T-helper 2 cell treated with Interferon-gamma antibody and Interleukin-4, amounts not matched to agents 100 ng/mL and 5 ng/mL, for 36 hours (primary cell): ENCODE measurements at regions not wholly inside any gene's neighbourhood (a gene's known extent, or its start where the extent isn't known, plus 50 kb on each side); places are given as distances from the start of the nearest gene placed in this dataset.
"Not testable (repeated sequence)": the region's sequence is repeated elsewhere in the genome, so short reads cannot be mapped to it uniquely, and the experiment has no call there.

Experiments
- intact Hi-C: fragments of 100-400 bp; cut with micrococcal nuclease; formaldehyde crosslinking; loops from one replicate; pipeline ENCODE4 v1.15.1; 2023

DNA sequence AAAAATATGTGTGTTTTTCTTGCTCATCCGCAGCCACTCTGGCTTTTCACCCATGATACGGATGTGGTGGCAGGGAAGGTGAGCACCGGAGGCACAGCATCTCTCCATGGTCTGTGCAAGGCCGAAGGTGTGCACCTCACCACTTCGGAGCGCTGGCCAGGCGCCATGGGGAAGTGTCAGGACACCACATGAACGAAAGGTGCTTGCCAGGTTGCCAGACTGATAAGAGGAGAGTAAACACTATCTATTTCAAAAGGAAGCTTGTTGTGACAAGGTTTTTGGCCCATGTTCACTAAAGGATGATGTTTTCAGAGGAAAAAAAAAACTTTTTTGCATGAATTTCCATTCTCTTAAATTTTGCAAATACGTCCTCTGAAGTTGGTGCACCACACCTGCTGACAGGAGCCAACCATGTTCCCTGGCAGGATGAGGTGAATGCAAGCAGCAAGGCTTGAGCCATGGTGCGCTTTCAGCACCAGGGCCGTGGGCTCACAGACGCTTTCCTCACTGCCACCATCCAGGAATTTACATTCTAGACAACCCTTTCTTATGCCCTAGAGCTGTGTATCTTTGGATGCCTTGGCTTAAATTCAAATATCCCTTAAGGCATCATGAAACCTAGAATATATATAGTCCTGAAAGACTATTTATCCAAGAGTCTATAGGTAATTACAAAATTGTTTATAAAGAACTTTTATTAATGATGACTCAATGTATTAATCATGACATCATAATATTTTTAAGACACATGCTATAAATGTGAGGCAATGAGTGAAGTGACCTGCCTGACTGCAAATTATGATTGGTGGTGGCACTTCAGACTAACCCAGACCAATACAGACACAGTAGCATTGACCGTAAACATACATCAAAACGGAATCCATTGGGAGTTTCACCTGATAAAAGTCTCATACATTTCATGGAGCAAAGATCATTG lies 234.5 kb downstream of the TFAP2A start:
- intact Hi-C loops, result no loop called here

DNA sequence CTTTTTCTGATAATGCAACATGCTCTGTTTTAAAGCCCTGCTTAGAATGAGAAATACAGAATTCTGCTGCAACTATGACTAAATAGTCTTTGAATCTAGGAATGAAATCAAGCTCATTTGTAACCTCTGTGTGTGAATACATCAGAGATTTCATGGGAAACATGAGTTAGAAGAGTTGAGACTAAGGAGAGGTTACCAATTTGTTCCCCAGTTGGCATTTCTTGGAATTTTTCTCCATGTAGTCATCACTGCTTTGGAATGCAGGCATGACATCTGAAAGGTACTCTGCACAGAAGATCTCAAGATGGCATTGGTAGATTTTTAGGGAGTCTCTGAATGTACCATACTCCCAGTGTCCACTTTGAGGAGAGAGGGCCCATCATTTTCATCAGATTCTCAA lies 237.2 kb downstream of the TFAP2A start:
- intact Hi-C loops, result no loop called here

DNA sequence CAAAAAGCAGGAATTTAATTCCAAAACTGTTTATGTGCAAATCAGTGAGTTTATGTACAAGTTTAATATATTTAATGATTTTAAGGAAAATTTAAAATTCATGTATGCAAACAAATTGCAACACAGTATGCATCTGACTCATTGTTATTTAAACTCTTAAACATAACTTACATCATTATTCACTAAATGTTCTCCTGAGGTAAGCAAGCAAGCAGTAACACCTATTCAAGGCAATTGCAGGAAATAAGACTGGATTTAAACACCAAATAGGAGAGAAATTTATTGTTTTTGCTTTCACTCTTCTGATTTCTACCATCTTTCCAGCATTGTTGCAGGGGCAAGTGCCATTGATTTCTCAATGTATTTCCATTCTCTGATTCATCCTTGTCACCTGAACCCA lies 239.5 kb downstream of the TFAP2A start:
- intact Hi-C loops, result no loop called here

DNA sequence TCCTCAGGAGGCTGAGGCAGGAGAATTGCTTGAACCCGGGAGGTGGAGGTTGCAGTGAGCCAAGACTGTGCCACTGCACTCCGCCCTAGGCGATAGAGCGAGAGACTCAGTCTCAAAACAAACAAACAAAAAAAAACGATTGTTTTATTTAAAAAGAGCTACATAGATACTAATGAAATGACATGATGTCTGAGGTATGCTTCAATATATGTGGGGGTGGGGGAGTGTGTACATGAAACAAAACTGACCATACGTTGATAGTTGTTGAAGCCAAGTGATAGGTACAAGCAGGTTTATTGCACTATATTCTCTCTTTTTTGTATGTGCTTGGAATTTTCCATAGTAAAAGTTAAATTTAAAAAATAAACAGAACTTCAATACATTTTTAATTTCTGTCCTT lies 240.1 kb downstream of the TFAP2A start:
- intact Hi-C loops, result no loop called here

DNA sequence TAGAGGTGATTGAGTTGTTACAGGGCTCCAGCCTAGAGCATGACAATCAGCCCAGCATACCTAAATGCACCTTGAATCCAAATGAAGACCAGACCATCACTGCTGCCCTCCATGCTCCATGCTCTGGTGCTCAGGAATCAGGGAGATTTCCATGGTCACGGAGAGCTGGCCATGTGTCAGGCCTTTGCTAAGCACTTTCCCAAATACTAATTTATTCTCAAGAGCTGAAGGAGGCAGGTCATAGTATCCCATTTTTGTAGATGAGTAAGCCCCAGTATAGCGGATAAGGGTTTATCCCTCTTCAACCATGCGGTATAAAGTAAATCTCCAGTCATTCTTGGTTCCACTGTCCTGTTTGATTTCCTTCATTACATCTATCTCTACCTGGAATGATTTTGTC lies 240.8 kb downstream of the TFAP2A start:
- intact Hi-C loops, result no loop called here

DNA sequence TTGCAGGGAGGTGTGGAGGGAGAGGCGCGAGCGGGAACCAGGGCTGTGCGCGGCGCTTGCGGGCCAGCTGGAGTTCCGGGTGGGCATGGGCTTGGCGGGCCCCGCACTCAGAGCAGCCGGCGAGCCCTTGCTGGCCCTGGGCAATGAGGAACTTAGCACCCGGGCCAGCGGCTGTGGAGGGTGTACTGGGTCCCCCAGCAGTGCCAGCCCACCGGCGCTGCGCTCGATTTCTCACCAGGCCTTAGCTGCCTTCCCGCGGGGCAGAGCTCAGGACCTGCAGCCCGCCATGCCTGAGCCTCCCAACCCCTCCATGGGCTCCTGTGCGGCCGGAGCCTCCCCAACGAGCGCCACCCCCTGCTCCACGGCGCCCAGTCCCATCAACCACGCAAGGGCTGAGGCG lies 243.2 kb downstream of the TFAP2A start:
- intact Hi-C loops, result not testable (repeated sequence)

DNA sequence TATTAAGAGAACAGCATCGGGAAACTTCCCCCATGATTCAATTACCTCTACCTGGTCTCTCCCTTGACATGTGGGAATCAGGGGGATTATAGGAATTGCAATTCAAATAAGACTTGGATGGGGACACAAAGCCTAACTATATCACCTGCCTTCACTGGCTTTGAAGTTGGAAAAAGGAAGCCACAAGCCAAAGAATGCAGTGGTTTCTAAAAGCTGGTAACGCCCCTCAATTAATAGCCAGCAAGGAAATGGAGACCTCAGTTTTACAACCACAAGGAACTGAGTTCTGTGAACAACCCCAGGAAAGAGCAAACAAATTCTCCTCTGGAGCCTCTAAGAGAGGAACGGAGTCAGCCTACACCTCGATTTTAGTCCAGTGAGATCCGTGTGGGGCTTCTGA lies 244.1 kb downstream of the TFAP2A start:
- intact Hi-C loops, result no loop called here

DNA sequence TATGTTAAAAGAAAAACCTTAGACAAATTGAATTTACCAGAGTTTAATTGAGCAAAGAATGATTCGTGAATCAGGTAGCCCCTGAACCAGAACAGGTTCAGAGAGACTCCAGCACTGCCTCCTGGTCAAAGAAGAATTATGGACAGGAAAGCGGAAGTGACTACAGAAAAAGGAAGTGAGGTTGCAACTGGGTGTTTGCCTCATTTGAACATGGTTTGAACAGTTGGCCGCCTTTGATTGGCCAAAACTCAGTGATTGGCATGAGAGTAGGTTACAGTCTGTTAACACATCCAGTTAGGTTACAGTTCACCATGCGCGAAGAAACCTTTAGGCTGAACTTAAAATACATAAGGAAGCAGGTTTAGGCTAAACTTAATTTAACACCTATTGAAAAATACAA lies 248.8 kb downstream of the TFAP2A start:
- intact Hi-C loops, result no loop called here

DNA sequence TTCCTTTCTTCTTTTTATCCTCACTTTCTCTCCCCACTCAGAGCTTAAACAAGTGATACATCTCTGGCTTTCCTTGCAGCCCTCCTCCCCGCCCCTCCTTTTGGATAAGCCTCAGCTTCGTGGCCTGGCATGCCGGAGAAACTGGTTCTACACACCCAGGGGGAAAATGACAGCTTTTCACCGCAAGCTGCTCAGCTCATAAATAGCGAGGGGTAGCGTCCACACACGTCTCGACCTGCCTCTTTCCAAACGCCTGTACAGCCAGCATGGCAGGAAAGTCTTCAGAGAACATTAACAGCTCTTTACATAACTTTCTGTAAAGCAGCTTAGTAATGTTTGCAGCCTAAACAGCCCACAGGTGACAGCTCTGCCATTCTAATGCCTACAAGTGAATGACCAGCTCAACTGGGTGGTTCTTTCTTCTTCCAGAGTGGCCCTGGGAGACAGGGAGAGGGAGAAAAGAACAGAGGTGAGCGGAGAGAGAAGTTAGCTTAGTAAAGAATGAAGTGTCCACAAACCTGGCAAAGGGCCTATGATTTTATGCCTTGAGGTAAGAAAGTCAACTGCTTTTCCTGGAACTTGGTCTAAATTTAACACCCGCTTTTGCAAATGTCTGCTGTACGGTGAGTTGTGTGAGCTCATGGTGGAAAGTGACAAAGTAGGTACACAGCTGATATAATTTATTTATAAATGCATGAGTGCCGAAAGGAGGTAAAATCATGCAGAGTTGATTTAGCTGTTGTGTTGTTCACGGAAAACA lies 251.5 kb downstream of the TFAP2A start:
- intact Hi-C loops, result no loop called here

DNA sequence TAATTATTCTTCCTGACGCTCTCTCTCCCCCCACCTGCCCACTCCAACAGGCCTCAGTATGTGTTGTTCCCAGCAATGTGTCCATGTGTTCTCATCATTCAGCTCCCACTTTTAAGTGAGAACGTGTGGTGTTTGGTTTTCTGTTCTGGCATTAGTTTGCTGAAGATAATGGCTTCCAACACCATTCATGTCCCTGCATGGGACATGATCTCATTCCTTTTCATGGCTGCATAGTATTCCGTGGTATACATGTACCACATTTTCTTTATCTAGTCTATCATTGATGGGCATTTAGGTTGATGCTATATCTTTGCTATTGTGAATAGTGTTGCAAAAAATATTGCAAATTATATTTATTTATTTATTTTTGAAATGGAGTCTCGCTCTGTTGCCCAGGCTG lies 258.0 kb downstream of the TFAP2A start:
- intact Hi-C loops, result no loop called here

DNA sequence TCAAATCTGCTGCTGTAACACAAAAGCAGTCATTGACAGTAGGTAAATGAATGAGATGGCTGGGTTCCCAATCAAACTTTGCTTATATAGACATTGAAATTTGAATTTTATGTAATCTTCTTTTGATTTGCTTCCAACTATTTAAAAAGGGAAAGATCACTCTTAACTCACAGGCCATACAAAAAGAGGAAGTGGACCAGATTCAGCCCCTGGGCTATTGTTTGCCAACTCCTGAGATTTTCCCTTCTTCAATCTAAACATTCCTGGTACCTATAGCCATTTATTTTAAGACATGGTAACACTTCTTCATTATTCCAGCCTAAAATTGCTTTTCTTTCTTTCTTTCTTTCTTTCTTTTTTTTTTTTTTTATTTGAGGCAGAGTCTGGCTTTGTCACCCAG lies 260.6 kb downstream of the TFAP2A start:
- intact Hi-C loops, result no loop called here

DNA sequence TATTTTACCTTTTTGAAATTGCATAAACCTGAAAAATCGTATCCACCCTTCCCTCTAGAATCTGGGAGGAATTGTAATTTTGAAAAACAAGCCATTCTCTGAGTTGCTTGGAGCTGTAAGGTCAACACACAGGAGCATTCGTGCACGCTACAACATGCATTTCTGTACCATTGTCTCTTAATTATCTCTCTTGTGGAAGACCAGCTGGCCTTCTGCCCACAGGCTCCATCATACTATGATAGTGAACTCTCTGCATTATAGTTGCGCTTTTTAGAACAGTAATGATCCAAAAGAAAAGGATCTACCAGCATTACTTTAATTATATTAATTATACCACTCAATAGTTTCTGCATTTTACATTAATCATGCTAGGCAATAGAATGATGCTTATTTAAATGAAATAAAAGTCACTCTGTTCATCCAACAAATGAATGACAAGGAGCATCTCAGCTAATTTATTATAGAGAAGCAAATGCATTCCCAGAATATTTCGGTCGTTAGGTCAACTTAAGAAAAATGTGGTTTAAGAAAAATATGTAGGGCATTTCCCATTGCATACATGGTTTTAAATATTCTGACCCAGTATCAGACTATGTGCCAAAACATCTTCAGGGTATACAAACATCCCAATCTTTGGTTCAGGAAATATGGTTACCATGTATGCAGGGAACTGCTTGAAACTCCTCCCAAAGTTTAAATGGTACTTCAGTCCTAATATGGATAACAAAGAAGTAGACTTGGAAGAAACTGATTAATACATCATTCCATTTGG lies 263.5 kb downstream of the TFAP2A start:
- intact Hi-C loops, result no loop called here

DNA sequence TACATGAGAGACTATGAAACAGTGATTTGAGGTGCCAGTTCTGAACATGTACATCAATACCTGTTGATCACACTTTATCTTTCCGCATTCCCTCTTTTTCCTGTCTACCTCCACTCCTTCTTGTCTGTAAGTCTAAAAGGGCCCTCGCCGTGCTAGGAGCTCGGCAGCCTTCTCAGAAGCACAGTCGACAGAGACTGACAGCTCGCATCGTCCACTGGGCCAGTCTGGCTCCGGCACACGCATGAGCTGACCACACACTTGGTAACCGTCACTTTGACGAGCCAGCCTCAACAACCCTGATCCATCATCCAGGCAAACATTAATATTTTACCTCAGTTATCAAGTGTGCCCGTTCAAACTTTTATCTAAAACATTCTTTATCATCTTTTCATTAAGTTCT lies 265.3 kb downstream of the TFAP2A start:
- intact Hi-C loops, result no loop called here

DNA sequence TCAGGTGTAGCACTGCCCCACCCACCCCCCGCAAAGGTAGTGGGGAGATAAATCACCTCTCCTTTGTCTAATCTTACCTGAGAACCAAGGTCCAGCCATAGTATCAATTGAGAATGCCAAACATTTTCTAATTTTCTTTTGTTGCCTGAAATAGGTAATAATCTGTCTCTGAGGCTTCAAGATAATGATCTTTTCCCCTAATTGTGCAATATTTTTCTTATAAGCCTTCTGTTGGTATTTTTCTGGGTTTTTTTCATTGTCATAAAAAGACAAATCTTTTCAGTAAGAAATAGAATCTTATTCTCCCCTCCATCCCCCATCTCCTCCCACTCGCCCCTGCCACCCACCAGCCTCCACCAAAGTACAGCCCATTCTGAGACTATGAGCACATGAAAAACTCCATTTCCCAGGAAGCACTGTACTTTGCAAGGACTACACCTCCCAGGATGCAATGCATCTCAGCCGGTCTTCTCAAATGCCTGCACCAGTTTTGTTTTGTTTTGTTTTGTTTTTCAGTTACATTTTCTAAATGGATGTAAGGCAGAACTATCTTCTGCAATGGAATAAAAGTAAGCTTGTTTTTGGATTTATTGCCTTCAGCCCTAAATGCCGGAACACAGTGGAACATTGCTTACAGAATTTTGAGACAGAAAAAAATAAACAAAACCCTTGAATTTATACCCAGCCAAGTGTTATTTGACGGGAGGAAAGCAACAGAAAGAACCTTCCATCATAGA lies 268.0 kb downstream of the TFAP2A start:
- intact Hi-C loops, result no loop called here

DNA sequence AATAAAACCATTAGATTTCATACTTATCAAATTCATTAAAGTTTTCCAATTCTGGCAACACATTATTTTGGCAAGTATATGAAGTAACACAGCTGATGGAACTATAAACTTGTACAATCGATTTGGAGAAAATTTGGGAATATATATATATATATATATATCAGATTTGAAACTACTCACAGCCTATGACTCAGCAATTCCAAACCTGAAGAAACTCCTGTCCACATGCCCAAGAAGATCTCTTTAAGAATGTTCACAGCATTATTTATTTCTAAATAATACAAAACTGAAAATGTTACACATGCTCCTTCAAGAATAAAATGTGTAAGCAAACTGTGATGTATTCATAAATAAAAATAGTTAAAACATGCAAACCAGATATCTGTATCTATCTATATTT lies 270.1 kb downstream of the TFAP2A start:
- intact Hi-C loops, result no loop called here

DNA sequence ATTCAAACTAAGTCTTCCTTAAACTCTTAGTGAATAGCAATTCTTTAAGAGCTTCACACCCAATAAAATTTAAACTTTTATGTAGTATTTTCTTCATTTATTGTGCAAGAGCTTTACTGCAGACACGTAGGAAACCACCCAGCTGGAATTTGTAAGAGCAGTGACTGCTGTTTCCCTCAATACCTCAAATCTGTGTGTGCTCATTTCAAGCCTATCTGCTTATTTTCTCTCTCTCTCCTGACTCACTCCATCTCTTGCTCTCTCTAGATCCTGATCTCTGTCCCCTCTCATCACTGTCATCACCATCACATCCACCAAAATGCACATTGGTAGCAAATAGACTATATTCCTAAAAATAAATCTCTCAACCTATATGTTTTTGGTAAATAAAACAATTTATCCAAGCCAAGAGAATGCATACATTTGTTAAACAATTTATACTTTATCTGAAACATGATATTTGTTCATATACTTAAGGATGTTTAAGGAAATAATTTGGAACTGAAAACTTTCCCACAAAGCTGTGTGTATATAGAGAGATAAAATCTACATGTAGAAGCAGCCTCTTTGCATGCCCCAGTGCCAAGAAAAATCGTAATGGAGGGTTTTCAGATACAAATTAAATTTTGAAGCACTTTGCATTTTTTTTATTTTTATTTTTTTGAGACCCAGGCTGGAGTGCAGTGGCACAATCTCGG lies 273.0 kb downstream of the TFAP2A start:
- intact Hi-C loops, result no loop called here

DNA sequence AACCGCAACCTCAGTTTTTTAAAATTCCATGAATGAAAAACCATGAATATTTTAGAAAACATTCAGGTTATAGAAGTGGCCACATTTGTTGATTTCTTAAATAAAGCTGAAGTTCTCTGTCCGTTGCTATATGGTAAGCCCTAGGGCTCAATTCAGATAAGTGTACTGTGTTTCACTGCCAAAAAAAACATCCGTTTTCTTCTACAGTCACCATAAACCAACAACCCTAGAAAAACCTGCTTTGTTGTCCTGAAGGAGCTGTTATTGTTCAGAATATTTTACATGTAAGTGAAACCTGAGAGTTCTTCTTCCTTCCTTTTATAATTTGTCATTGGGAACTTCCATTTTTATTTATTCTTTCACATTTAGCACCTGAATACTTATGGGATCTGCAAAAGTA lies 274.1 kb downstream of the TFAP2A start:
- intact Hi-C loops, result no loop called here

DNA sequence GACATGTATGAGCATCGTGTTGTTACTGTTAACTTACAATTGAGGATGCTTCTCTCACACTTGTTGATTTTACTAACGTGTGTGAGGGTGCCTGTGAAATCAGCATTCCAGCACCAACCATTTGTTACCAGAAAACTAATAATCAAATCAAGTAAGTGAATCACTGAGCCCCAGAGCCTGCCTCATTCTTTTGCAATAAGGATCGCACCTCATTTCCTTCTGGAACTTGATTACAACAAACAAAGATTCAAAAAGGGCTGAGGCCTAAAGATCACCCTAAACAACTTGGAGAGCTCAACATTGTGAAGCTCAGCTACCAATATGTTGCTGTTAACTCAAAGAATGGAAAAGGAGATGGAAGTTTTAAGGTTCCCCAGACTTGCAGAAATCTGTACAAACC lies 274.7 kb downstream of the TFAP2A start:
- intact Hi-C loops, result no loop called here

DNA sequence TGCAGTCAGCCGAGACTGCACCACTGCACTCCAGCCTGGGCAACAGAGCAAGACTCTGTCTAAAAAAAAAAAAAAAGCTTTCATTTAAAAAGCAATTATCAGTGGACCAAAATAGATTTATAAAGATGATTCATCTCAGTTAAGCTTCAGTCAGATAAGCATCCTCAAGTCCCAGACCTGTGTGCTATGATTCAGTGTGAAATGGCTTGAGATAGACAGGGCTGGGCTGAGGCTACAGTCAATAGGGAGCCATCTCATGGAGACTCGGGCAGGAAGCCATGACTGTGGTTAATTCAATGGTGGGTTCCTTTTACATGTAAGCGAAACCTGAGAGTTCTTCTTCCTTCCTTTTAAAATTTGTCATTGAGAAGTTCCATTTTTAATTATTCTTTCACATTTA lies 276.0 kb downstream of the TFAP2A start:
- intact Hi-C loops, result no loop called here

DNA sequence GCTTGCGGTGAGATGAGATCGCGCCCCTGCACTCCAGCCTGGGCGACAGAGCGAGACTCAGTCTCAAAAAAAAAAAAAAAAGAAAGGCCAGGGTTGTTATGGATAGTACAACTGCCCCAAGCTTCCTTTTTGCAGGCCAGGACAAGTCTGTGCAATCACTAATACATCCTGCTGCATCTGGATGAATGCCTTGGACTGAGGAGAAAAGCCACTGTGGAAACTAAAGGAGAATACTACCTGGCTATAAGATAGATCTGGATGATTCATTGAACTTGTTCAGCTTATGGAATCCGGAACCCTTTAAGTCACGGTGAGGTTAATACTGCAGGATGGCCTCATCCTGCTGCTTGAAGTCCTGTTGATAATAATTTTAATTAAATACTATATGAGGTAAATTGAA lies 278.2 kb downstream of the TFAP2A start:
- intact Hi-C loops, result no loop called here

DNA sequence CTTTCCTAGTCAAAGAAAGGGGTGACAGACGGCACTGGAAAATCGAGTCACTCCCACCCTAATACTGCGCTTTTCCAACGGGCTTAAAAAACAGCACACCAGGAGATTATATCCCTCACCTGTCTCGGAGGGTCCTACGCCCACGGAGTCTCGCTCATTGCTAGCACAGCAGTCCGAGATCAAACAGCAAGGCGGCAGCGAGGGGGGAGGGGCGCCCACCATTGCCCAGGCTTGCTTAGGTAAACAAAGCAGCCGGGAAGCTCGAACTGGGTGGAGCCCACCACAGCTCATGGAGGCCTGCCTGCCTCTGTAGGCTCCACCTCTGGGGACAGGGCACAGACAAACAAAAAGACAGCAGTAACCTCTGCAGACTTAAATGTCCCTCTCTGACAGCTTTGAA lies 280.7 kb downstream of the TFAP2A start:
- intact Hi-C loops, result not testable (repeated sequence)
